Right cardiac atrium (tissue), 5 donors: ENCODE measurements at regions not wholly inside any gene's neighbourhood (a gene's known extent, or its start where the extent isn't known, plus 50 kb on each side); places are given as distances from the start of the nearest gene placed in this dataset.
A peak's percentile ranks its signal among the peaks of the same experiment; 100 is the strongest.

ENCODE experiments used
- ATAC-seq, 2 donors: fragments of 200-7000 bp; cut with Tn5 transposase; one replicate each; pipeline versions ENCODE4 v1.8.0 to v1.9.1; 2020; ENCODE audit warnings: moderate library complexity in 2 of 2, mild to moderate bottlenecking in 1 of 2
- DNase-seq, 3 donors: peaks; one replicate each; pipeline ENCODE4 v3.0.0-alpha.2; 2020
- H3K27ac ChIP-seq: one replicate; pipeline ENCODE4 v1.5.1; 2013; ENCODE audit warnings: mild to moderate bottlenecking, low read length, control low read depth, moderate library complexity
- H3K27me3 ChIP-seq: one replicate; pipeline ENCODE4 v1.6.1; 2013; ENCODE audit not compliant: control insufficient read depth, insufficient read depth
- H3K4me1 ChIP-seq: one replicate; pipeline ENCODE4 v1.6.1; 2013; ENCODE audit warnings: low read length; ENCODE audit not compliant: control insufficient read depth, insufficient read depth
- H3K4me3 ChIP-seq: one replicate; pipeline ENCODE4 v1.5.1; 2013; ENCODE audit warnings: low read length, control low read depth
- H3K9me3 ChIP-seq: one replicate; pipeline ENCODE4 v1.6.1; 2013; ENCODE audit warnings: low read length; ENCODE audit not compliant: control insufficient read depth
- WGBS: extraction: QIAGEN DNeasy Blood & Tissue Kit; methylation state at CpG from one replicate; pipeline ENCODE4 v1.1.7; 2013; 5-methylcytosine and 5-hydroxymethylcytosine counted together
- intact Hi-C, 4 donors: fragments of 100-400 bp; cut with DNase I; formaldehyde crosslinking; loops; one replicate each; pipeline versions ENCODE4 v1.11.0 to v1.14.0; 2022 to 2023
- donor health status: healthy with polysubstance abuse.
- donor health status: DM: no; HTN: yes; CAD: no.
- donor health status: DM: no; HTN: no; CAD: no.
- donor health status: DM: no; HTN: yes; CAD: no; lungs with severe emphysema.
- donor health status: DM: yes; HTN: yes; CAD: no.

GRCh38 chr3:69532547-69533224, 146.8 kb upstream of the FRMD4B start:
- H3K4me1 ChIP-seq: peaks cover 8% of the 10 kb centered on the region
- WGBS: 45% methylated on average over 5 of the region's 5 CpGs
- intact Hi-C loops: loop anchor here in 1 of 4 donors (10.0 kb wide), 1 partner anchor 78 kb away; no protein-coding TSS in a partner anchor
- DNase-seq: no peak
- peak overlapping the region; percentile 23 for H3K27ac ChIP-seq
- H3K27me3 ChIP-seq: no peaks in the 10 kb centered on the region
- no peak for ATAC-seq
- H3K9me3 ChIP-seq: no peaks in the 10 kb centered on the region
- H3K4me3 ChIP-seq: no peak overlapping the region

- no peak for DNase-seq
- WGBS: 42% methylated on average over 3 of the region's 3 CpGs
- no peak overlapping the region for H3K27ac ChIP-seq
- H3K4me3 ChIP-seq: no peak overlapping the region
- intact Hi-C loops: loop anchor here in 1 of 4 donors (10.0 kb wide), 1 partner anchor 77 kb away; no protein-coding TSS in a partner anchor
- peaks cover 8% of the 10 kb centered on the region for H3K4me1 ChIP-seq
- ATAC-seq: no peak
- H3K9me3 ChIP-seq: no peaks in the 10 kb centered on the region
- no peaks in the 10 kb centered on the region for H3K27me3 ChIP-seq
These were observed 146.0 kb upstream of the FRMD4B start for GRCh38 chr3:69531576-69532546.

- WGBS: 94% methylated on average over 7 of the region's 7 CpGs
- H3K27ac ChIP-seq: no peak overlapping the region
- intact Hi-C loops: loop anchor here in 1 of 4 donors (10.0 kb wide), 1 partner anchor 76 kb away; no protein-coding TSS in a partner anchor
- peaks cover 8% of the 10 kb centered on the region for H3K4me1 ChIP-seq
- H3K9me3 ChIP-seq: no peaks in the 10 kb centered on the region
- no peak overlapping the region for H3K4me3 ChIP-seq
- no peaks in the 10 kb centered on the region for H3K27me3 ChIP-seq
- DNase-seq: no peak
- ATAC-seq: no peak
These were observed 144.7 kb upstream of the FRMD4B start for GRCh38 chr3:69530554-69530953.

- H3K27me3 ChIP-seq: no peaks in the 10 kb centered on the region
- ATAC-seq (no peak), DNase-seq (no peak)
- H3K4me3 ChIP-seq: no peak overlapping the region
- H3K4me1 ChIP-seq: peaks cover 8% of the 10 kb centered on the region
- intact Hi-C loops: no loop called here
- no peaks in the 10 kb centered on the region for H3K9me3 ChIP-seq
- no peak overlapping the region for H3K27ac ChIP-seq
These were observed 141.6 kb upstream of the FRMD4B start for GRCh38 chr3:69527498-69527897.

- ATAC-seq (peak in 1 of 2 donors; percentile 51), DNase-seq (no peak)
- Histone ChIP-seq H3K27ac (no peak overlapping the region), H3K9me3 (no peaks in the 10 kb centered on the region), H3K27me3 (no peaks in the 10 kb centered on the region), H3K4me1 (peaks cover 7% of the 10 kb centered on the region), H3K4me3 (no peak overlapping the region)
- whole genome bisulfite sequencing: 98% methylated on average over 1 of the region's 1 CpG
- intact Hi-C loops: no loop called here
These were observed 138.9 kb upstream of the FRMD4B start for GRCh38 chr3:69524816-69525215.

GRCh38 chr3:69521286-69521685, 135.4 kb upstream of the FRMD4B start:
- intact Hi-C loops: no loop called here
- DNase-seq (no peak), ATAC-seq (no peak)
- no peak overlapping the region for H3K27ac ChIP-seq
- H3K4me1 ChIP-seq: peaks cover 3% of the 10 kb centered on the region
- H3K4me3 ChIP-seq: no peak overlapping the region
- H3K27me3 ChIP-seq: no peaks in the 10 kb centered on the region
- H3K9me3 ChIP-seq: no peaks in the 10 kb centered on the region

GRCh38 chr3:69511361-69511760, 125.5 kb upstream of the FRMD4B start:
- Histone ChIP-seq H3K4me3 (no peak overlapping the region), H3K9me3 (no peaks in the 10 kb centered on the region), H3K27me3 (no peaks in the 10 kb centered on the region), H3K27ac (no peak overlapping the region), H3K4me1 (peaks cover 4% of the 10 kb centered on the region)
- intact Hi-C loops: no loop called here
- DNase-seq (no peak), ATAC-seq (no peak)
- 92% methylated on average over 4 of the region's 4 CpGs for WGBS

- intact Hi-C loops: no loop called here
- DNase-seq (no peak), ATAC-seq (peak; percentile 33 to 63)
- Histone ChIP-seq H3K27ac (peak overlapping the region; percentile 83), H3K27me3 (no peaks in the 10 kb centered on the region), H3K4me3 (no peak overlapping the region), H3K4me1 (peaks cover 4% of the 10 kb centered on the region), H3K9me3 (no peaks in the 10 kb centered on the region)
- 45% methylated on average over 3 of the region's 3 CpGs for WGBS
These were observed 124.7 kb upstream of the FRMD4B start for GRCh38 chr3:69510481-69511030.

- H3K9me3 ChIP-seq: no peaks in the 10 kb centered on the region
- DNase-seq (no peak), ATAC-seq (no peak)
- no peak overlapping the region for H3K27ac ChIP-seq
- 78% methylated on average over 3 of the region's 3 CpGs for WGBS
- peaks cover 4% of the 10 kb centered on the region for H3K4me1 ChIP-seq
- no peaks in the 10 kb centered on the region for H3K27me3 ChIP-seq
- intact Hi-C loops: no loop called here
- H3K4me3 ChIP-seq: no peak overlapping the region
These were observed 123.4 kb upstream of the FRMD4B start for GRCh38 chr3:69509288-69509687.

- Histone ChIP-seq H3K27me3 (no peaks in the 10 kb centered on the region), H3K27ac (peak overlapping the region; percentile 86), H3K4me3 (no peak overlapping the region), H3K4me1 (peaks cover 4% of the 10 kb centered on the region), H3K9me3 (no peaks in the 10 kb centered on the region)
- 22% methylated on average over 7 of the region's 7 CpGs for WGBS
- peak in 1 of 3 donors; percentile 34 for DNase-seq
- ATAC-seq: peak; percentile 90 to 93
- intact Hi-C loops: no loop called here
These were observed 120.0 kb upstream of the FRMD4B start for GRCh38 chr3:69505770-69506407.
